CD14-positive monocyte (primary cell): ENCODE measurements at regions not wholly inside any gene's neighbourhood (a gene's known extent, or its start where the extent isn't known, plus 50 kb on each side); places are given as distances from the start of the nearest gene placed in this dataset.

ENCODE experiments used
- DNase-seq, 3 donors: peaks; one replicate each; pipeline ENCODE4 v3.0.0-alpha.2; 2011 to 2022
- H2AFZ ChIP-seq: 2 replicates; pipeline ENCODE4 v1.6.0; 2012; ENCODE audit warnings: mild to moderate bottlenecking, low read depth, low read length, inconsistent platforms; ENCODE audit not compliant: insufficient read depth, poor library complexity, severe bottlenecking
- H3K27ac ChIP-seq, 2 donors: 1 replicate in 1 of 2; 2 replicates in 1 of 2; pipeline ENCODE4 v1.5.1; 2012 to 2013; ENCODE audit warnings: low read length in 2 of 2, control low read depth in 1 of 2, inconsistent platforms in 1 of 2, low read depth in 1 of 2, mild to moderate bottlenecking in 1 of 2
- H3K27me3 ChIP-seq, 2 donors: one replicate each; pipeline versions ENCODE4 v1.6.0 to v1.6.1; 2011 to 2013; ENCODE audit warnings: low read length in 2 of 2; ENCODE audit not compliant: control insufficient read depth in 2 of 2, insufficient read depth in 2 of 2
- H3K36me3 ChIP-seq, 2 donors: replicated peaks in 1 of 2; 1 replicate in 1 of 2; 2 replicates in 1 of 2; pipeline versions ENCODE4 v1.5.1 to v1.6.1; 2012 to 2013; ENCODE audit warnings: low read length in 2 of 2, control low read depth in 1 of 2, inconsistent platforms in 1 of 2, mild to moderate bottlenecking in 1 of 2; ENCODE audit not compliant: insufficient read depth in 2 of 2, control insufficient read depth in 1 of 2
- H3K4me1 ChIP-seq, 2 donors: 1 replicate in 1 of 2; 2 replicates in 1 of 2; pipeline versions ENCODE4 v1.5.1 to v1.6.1; 2012 to 2013; ENCODE audit warnings: low read length in 2 of 2, control low read depth in 1 of 2, inconsistent platforms in 1 of 2, mild to moderate bottlenecking in 1 of 2, moderate library complexity in 1 of 2; ENCODE audit not compliant: insufficient read depth in 2 of 2, control insufficient read depth in 1 of 2
- H3K4me2 ChIP-seq: replicated peaks from 2 replicates; pipeline ENCODE3; 2012; ENCODE audit warnings: low read length, moderate library complexity, mild to moderate bottlenecking; ENCODE audit not compliant: poor library complexity, severe bottlenecking; ENCODE audit errors: extremely low read depth
- H3K4me3 ChIP-seq, 3 experiments: fragments of 200-600 bp in 1 of 3; sonication (generic) in 1 of 3; replicated peaks in 1 of 3; 1 replicate in 2 of 3; 2 replicates in 1 of 3; pipeline ENCODE4 v1.5.1; 2011 to 2013; ENCODE audit warnings: low read length in 3 of 3, mild to moderate bottlenecking in 3 of 3, control low read depth in 2 of 3, low read depth in 2 of 3, inconsistent platforms in 1 of 3, moderate library complexity in 1 of 3
- H3K79me2 ChIP-seq: 2 replicates; pipeline ENCODE4 v1.6.0; 2012; ENCODE audit warnings: mild to moderate bottlenecking, control low read depth, inconsistent platforms, low read length, moderate library complexity; ENCODE audit not compliant: insufficient read depth
- H3K9ac ChIP-seq: 2 replicates; pipeline ENCODE4 v1.6.0; 2017; ENCODE audit warnings: low read length, mild to moderate bottlenecking; ENCODE audit not compliant: insufficient read depth, poor library complexity, severe bottlenecking
- H3K9me3 ChIP-seq, 2 donors: replicated peaks in 1 of 2; 1 replicate in 1 of 2; 2 replicates in 1 of 2; pipeline versions ENCODE4 v1.5.1 to v1.6.1; 2012 to 2013; ENCODE audit warnings: low read length in 2 of 2, control low read depth in 1 of 2; ENCODE audit not compliant: control insufficient read depth in 1 of 2, insufficient read depth in 1 of 2
- H4K20me1 ChIP-seq: 2 replicates; pipeline ENCODE4 v1.6.0; 2012; ENCODE audit warnings: mild to moderate bottlenecking, low read length, control low read depth, moderate library complexity; ENCODE audit not compliant: insufficient read depth
- H3K27ac Mint-ChIP-seq, 7 donors: one replicate each; pipeline ENCODE4 v1.8.0; 2020; ENCODE audit warnings: mild to moderate bottlenecking in 7 of 7, mixed read lengths in 7 of 7, moderate library complexity in 6 of 7, inconsistent platforms in 2 of 7
- H3K27me3 Mint-ChIP-seq, 3 donors: one replicate each; pipeline ENCODE4 v1.8.0; 2021 to 2022; ENCODE audit warnings: low read depth in 3 of 3, mild to moderate bottlenecking in 3 of 3, mixed read lengths in 3 of 3, moderate library complexity in 3 of 3, inconsistent platforms in 1 of 3
- H3K36me3 Mint-ChIP-seq, 2 donors: one replicate each; pipeline ENCODE4 v1.8.0; 2020; ENCODE audit warnings: mixed read lengths in 2 of 2, inconsistent platforms in 1 of 2, mild to moderate bottlenecking in 1 of 2
- H3K4me1 Mint-ChIP-seq: one replicate; pipeline ENCODE4 v1.8.0; 2020; ENCODE audit warnings: mild to moderate bottlenecking, mixed read lengths
- H3K4me3 Mint-ChIP-seq, 2 donors: one replicate each; pipeline ENCODE4 v1.8.0; 2020; ENCODE audit warnings: mild to moderate bottlenecking in 2 of 2, mixed read lengths in 2 of 2, moderate library complexity in 1 of 2
- H3K9me3 Mint-ChIP-seq, 7 donors: one replicate each; pipeline ENCODE4 v1.8.0; 2020 to 2022; ENCODE audit warnings: mixed read lengths in 7 of 7, mild to moderate bottlenecking in 6 of 7, moderate library complexity in 6 of 7, inconsistent platforms in 2 of 7
- WGBS: methylation state at CpG from one replicate; pipeline ENCODE4 v1.1.5; 2013; ENCODE audit warnings: missing lambda C conversion rate; ENCODE audit not compliant: insufficient coverage; 5-methylcytosine and 5-hydroxymethylcytosine counted together
- intact Hi-C, 2 donors: fragments of 100-400 bp; cut with micrococcal nuclease; formaldehyde crosslinking; loops; one replicate each; pipeline versions ENCODE4 v1.15.0 to v1.15.1; 2023
- TF ChIP-seq, protein P1 (sequence below): fragments of 200-600 bp; IDR thresholded peaks from one replicate; pipeline ENCODE4 v1.8.0; 2022; ENCODE audit warnings: antibody characterized with exemption, mild to moderate bottlenecking

- no peak overlapping the region for H2AFZ ChIP-seq
- TF ChIP-seq, protein P1, sequence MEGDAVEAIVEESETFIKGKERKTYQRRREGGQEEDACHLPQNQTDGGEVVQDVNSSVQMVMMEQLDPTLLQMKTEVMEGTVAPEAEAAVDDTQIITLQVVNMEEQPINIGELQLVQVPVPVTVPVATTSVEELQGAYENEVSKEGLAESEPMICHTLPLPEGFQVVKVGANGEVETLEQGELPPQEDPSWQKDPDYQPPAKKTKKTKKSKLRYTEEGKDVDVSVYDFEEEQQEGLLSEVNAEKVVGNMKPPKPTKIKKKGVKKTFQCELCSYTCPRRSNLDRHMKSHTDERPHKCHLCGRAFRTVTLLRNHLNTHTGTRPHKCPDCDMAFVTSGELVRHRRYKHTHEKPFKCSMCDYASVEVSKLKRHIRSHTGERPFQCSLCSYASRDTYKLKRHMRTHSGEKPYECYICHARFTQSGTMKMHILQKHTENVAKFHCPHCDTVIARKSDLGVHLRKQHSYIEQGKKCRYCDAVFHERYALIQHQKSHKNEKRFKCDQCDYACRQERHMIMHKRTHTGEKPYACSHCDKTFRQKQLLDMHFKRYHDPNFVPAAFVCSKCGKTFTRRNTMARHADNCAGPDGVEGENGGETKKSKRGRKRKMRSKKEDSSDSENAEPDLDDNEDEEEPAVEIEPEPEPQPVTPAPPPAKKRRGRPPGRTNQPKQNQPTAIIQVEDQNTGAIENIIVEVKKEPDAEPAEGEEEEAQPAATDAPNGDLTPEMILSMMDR, result no peak
- intact Hi-C loops, result no loop called here
- H3K4me2 ChIP-seq, result no peak overlapping the region
- no peaks in the 10 kb centered on the region for H4K20me1 ChIP-seq
- no peaks in the 10 kb centered on the region for H3K4me1 ChIP-seq
- H3K27me3 ChIP-seq, result no peaks in the 10 kb centered on the region
- H3K27ac ChIP-seq, result no peak overlapping the region
- Mint-ChIP-seq H3K36me3 (no peaks in the 10 kb centered on the region), H3K4me1 (no peaks in the 10 kb centered on the region), H3K27ac (no peak overlapping the region), H3K9me3 (peaks cover 0 to 5% (median 1%) of the 10 kb centered on the region in 7 donors), H3K4me3 (no peak overlapping the region), H3K27me3 (peaks cover 1 to 7% (median 2%) of the 10 kb centered on the region in 3 donors)
- DNase-seq, result no peak
- no peak overlapping the region for H3K9ac ChIP-seq
- WGBS, result 92% methylated on average over 4 of the region's 8 CpGs
- H3K79me2 ChIP-seq, result no peaks in the 10 kb centered on the region
- H3K4me3 ChIP-seq, result no peak overlapping the region
- no peaks in the 10 kb centered on the region for H3K9me3 ChIP-seq
- no peaks in the 10 kb centered on the region for H3K36me3 ChIP-seq
Observed at GRCh38 chr17:68676856-68677255, 75.7 kb upstream of the FAM20A start.

- H3K27me3 Mint-ChIP-seq, result peaks cover 0 to 5% (median 3%) of the 10 kb centered on the region in 3 donors
- intact Hi-C loops, result no loop called here
- no peak overlapping the region for H3K4me3 Mint-ChIP-seq
- WGBS, result 43% methylated on average over 1 of the region's 5 CpGs
- H3K9me3 Mint-ChIP-seq, result peaks cover 0 to 2% (median 0%) of the 10 kb centered on the region in 7 donors
- H3K4me1 ChIP-seq, result no peaks in the 10 kb centered on the region
- no peak overlapping the region for H3K4me2 ChIP-seq
- H3K36me3 ChIP-seq, result no peaks in the 10 kb centered on the region
- no peaks in the 10 kb centered on the region for H3K27me3 ChIP-seq
- no peak overlapping the region for H3K4me3 ChIP-seq
- H3K36me3 Mint-ChIP-seq, result no peaks in the 10 kb centered on the region
- no peaks in the 10 kb centered on the region for H3K79me2 ChIP-seq
- no peak overlapping the region for H3K9ac ChIP-seq
- TF ChIP-seq, protein P1, result no peak
- H4K20me1 ChIP-seq, result no peaks in the 10 kb centered on the region
- H3K4me1 Mint-ChIP-seq, result no peaks in the 10 kb centered on the region
- H3K27ac Mint-ChIP-seq, result no peak overlapping the region
- no peak overlapping the region for H2AFZ ChIP-seq
- no peaks in the 10 kb centered on the region for H3K9me3 ChIP-seq
- H3K27ac ChIP-seq, result no peak overlapping the region
- no peak for DNase-seq
Observed at GRCh38 chr17:68675723-68676122, 74.6 kb upstream of the FAM20A start.
